Lung (tissue), 11 donors: ENCODE measurements at regions not wholly inside any gene's neighbourhood (a gene's known extent, or its start where the extent isn't known, plus 50 kb on each side); places are given as distances from the start of the nearest gene placed in this dataset.

Experiments used
- ATAC-seq: fragments of 200-7000 bp; cut with Tn5 transposase; one replicate; pipeline ENCODE4 v1.9.1; 2020; ENCODE audit warnings: moderate number of reproducible peaks; ENCODE audit not compliant: insufficient read depth, low FRiP score
- DNase-seq, 3 donors: peaks; one replicate each; pipeline ENCODE4 v3.0.0-alpha.2; 2013 to 2017
- H3K27ac ChIP-seq, 2 donors: one replicate each; pipeline ENCODE4 v1.5.1; 2013; ENCODE audit warnings: mild to moderate bottlenecking in 2 of 2, moderate library complexity in 2 of 2, control low read depth in 1 of 2, inconsistent platforms in 1 of 2, low read depth in 1 of 2, low read length in 1 of 2
- H3K27me3 ChIP-seq, 3 donors: one replicate each; pipeline ENCODE4 v1.5.1; 2013; ENCODE audit warnings: low read length in 2 of 3; ENCODE audit not compliant: control insufficient read depth in 3 of 3, insufficient read depth in 3 of 3
- H3K36me3 ChIP-seq, 4 donors: one replicate each; pipeline ENCODE4 v1.5.1; 2013; ENCODE audit warnings: low read length in 4 of 4, mild to moderate bottlenecking in 1 of 4, moderate library complexity in 1 of 4; ENCODE audit not compliant: control insufficient read depth in 4 of 4, insufficient read depth in 4 of 4
- H3K4me1 ChIP-seq, 5 donors: one replicate each; pipeline ENCODE4 v1.5.1; 2013; ENCODE audit warnings: low read length in 5 of 5, mild to moderate bottlenecking in 2 of 5, moderate library complexity in 1 of 5; ENCODE audit not compliant: control insufficient read depth in 5 of 5, insufficient read depth in 5 of 5
- H3K4me3 ChIP-seq: one replicate; pipeline ENCODE4 v1.5.1; 2013; ENCODE audit warnings: mild to moderate bottlenecking, control low read depth, moderate library complexity
- H3K9ac ChIP-seq, 2 donors: one replicate each; pipeline ENCODE4 v1.5.1; 2013; ENCODE audit warnings: low read length in 2 of 2, control low read depth in 1 of 2; ENCODE audit not compliant: insufficient read depth in 1 of 2
- H3K9me3 ChIP-seq, 4 donors: one replicate each; pipeline ENCODE4 v1.5.1; 2013; ENCODE audit warnings: low read length in 3 of 4, mild to moderate bottlenecking in 1 of 4, moderate library complexity in 1 of 4; ENCODE audit not compliant: control insufficient read depth in 4 of 4, insufficient read depth in 3 of 4
- CTCF ChIP-seq: IDR thresholded peaks from 2 replicates; pipeline ENCODE4 v1.5.1; 2012; ENCODE audit warnings: mild to moderate bottlenecking; ENCODE audit errors: control extremely low read depth, extremely low read depth
- WGBS, 2 donors: extraction: QIAGEN DNeasy Blood & Tissue Kit; methylation state at CpG; one replicate each; pipeline ENCODE4 v1.1.7; 2013; 5-methylcytosine and 5-hydroxymethylcytosine counted together
- donor health status: control.
- donor health status: control.
- donor health status: Bipolar disorder and iron deficiency.
- donor health status: healthy.
- donor health status: DM: yes; HTN: yes; CAD: no.

- DNase-seq = no peak
- Histone ChIP-seq H3K4me3 (no peak overlapping the region), H3K9ac (no peak overlapping the region), H3K9me3 (peaks cover 0 to 6% (median 0%) of the 10 kb centered on the region in 4 donors), H3K27ac (no peak overlapping the region), H3K36me3 (no peaks in the 10 kb centered on the region), H3K4me1 (peaks cover 0 to 22% (median 0%) of the 10 kb centered on the region in 5 donors), H3K27me3 (no peaks in the 10 kb centered on the region)
- WGBS, 2 donors = 84 to 85% methylated on average over 2 of the region's 2 CpGs
- TF ChIP-seq CTCF = no peak
- ATAC-seq = no peak
These were observed 388.7 kb upstream of the NRP1 start for GRCh38 chr10:33723181-33723580.

- Histone ChIP-seq H3K4me1 (peaks cover 0 to 22% (median 0%) of the 10 kb centered on the region in 5 donors), H3K9me3 (peaks cover 0 to 3% (median 0%) of the 10 kb centered on the region in 4 donors), H3K4me3 (no peak overlapping the region), H3K36me3 (no peaks in the 10 kb centered on the region), H3K27me3 (no peaks in the 10 kb centered on the region), H3K27ac (no peak overlapping the region), H3K9ac (no peak overlapping the region)
- no peak for ATAC-seq
- TF ChIP-seq CTCF = no peak
- WGBS, 2 donors = 49 to 59% methylated on average over 3 of the region's 3 CpGs
- no peak for DNase-seq
These were observed 387.6 kb upstream of the NRP1 start for GRCh38 chr10:33722067-33722466.

- Histone ChIP-seq H3K27me3 (no peaks in the 10 kb centered on the region), H3K27ac (no peak overlapping the region), H3K9ac (no peak overlapping the region), H3K9me3 (peaks cover 0 to 3% (median 0%) of the 10 kb centered on the region in 4 donors), H3K36me3 (no peaks in the 10 kb centered on the region), H3K4me3 (no peak overlapping the region), H3K4me1 (peaks cover 0 to 22% (median 0%) of the 10 kb centered on the region in 5 donors)
- DNase-seq (no peak), ATAC-seq (no peak)
- no peak for TF ChIP-seq CTCF
- 85 to 88% methylated on average over 7 of the region's 7 CpGs for WGBS, 2 donors
These were observed 387.0 kb upstream of the NRP1 start for GRCh38 chr10:33721509-33721908.

GRCh38 chr10:33720161-33720560 is 385.7 kb upstream of the NRP1 start:
- no peaks in the 10 kb centered on the region for H3K27me3 ChIP-seq
- H3K4me3 ChIP-seq = no peak overlapping the region
- TF ChIP-seq CTCF = no peak
- DNase-seq (no peak), ATAC-seq (no peak)
- no peak overlapping the region for H3K9ac ChIP-seq
- no peaks in the 10 kb centered on the region for H3K36me3 ChIP-seq
- 77% methylated on average over 2 of the region's 2 CpGs for WGBS, 2 donors
- H3K27ac ChIP-seq = no peak overlapping the region
- peaks cover 0 to 25% (median 4%) of the 10 kb centered on the region in 5 donors for H3K4me1 ChIP-seq
- H3K9me3 ChIP-seq = peaks cover 0 to 3% (median 0%) of the 10 kb centered on the region in 4 donors
